CD8-positive, alpha-beta memory T cell (primary cell): ENCODE measurements at regions not wholly inside any gene's neighbourhood (a gene's known extent, or its start where the extent isn't known, plus 50 kb on each side); places are given as distances from the start of the nearest gene placed in this dataset.
A peak's percentile ranks its signal among the peaks of the same experiment; 100 is the strongest.

Experiments
- CTCF ChIA-PET: fragments of 350-600 bp; sonication (Branson Sonifier 250); formaldehyde crosslinking; loops from one replicate; lab custom pipeline; 2021; ENCODE audit warnings: antibody characterized with exemption; lab: Charles Lee
- POLR2A ChIA-PET: fragments of 350-600 bp; sonication (Branson Sonifier 250); formaldehyde crosslinking; loops from one replicate; lab custom pipeline; 2021; ENCODE audit warnings: antibody characterized with exemption; lab: Charles Lee
- DNase-seq, 5 donors: peaks; one replicate each; pipeline versions ENCODE4 v3.0.0 to v3.0.0-alpha.2; 2020 to 2022; ENCODE audit warnings: mixed read lengths in 1 of 5
- H3K27ac ChIP-seq: one replicate; pipeline ENCODE4 v1.7.0; 2013; ENCODE audit warnings: low read depth, mild to moderate bottlenecking, low read length, moderate library complexity
- H3K27me3 ChIP-seq: 2 replicates; pipeline ENCODE4 v1.7.0; 2013; ENCODE audit warnings: low read length, mild to moderate bottlenecking; ENCODE audit not compliant: insufficient read depth, poor library complexity, severe bottlenecking
- H3K36me3 ChIP-seq: 2 replicates; pipeline ENCODE4 v1.7.0; 2013; ENCODE audit warnings: mild to moderate bottlenecking, low read length, moderate library complexity; ENCODE audit not compliant: insufficient read depth
- H3K4me1 ChIP-seq: 2 replicates; pipeline ENCODE4 v1.7.0; 2013; ENCODE audit warnings: mild to moderate bottlenecking, low read length, moderate library complexity; ENCODE audit not compliant: insufficient read depth
- H3K4me3 ChIP-seq: 2 replicates; pipeline ENCODE4 v1.7.0; 2013; ENCODE audit warnings: mild to moderate bottlenecking, low read length
- H3K9me3 ChIP-seq: 2 replicates; pipeline ENCODE4 v1.7.0; 2013; ENCODE audit warnings: mild to moderate bottlenecking, low read length
- H3K27ac Mint-ChIP-seq, 8 donors: one replicate each; pipeline ENCODE4 v1.8.0; 2020 to 2021; ENCODE audit warnings: mixed read lengths in 8 of 8, mild to moderate bottlenecking in 6 of 8, inconsistent platforms in 3 of 8, moderate library complexity in 3 of 8
- H3K27me3 Mint-ChIP-seq, 2 donors: one replicate each; pipeline ENCODE4 v1.8.0; 2020 to 2021; ENCODE audit warnings: mixed read lengths in 2 of 2, mild to moderate bottlenecking in 1 of 2, moderate library complexity in 1 of 2
- H3K36me3 Mint-ChIP-seq, 3 donors: one replicate each; pipeline ENCODE4 v1.8.0; 2020 to 2021; ENCODE audit warnings: mixed read lengths in 3 of 3, inconsistent platforms in 1 of 3, mild to moderate bottlenecking in 1 of 3
- H3K4me1 Mint-ChIP-seq, 3 donors: one replicate each; pipeline ENCODE4 v1.8.0; 2020 to 2021; ENCODE audit warnings: mixed read lengths in 3 of 3, inconsistent platforms in 1 of 3, mild to moderate bottlenecking in 1 of 3
- H3K4me3 Mint-ChIP-seq, 7 donors: one replicate each; pipeline ENCODE4 v1.8.0; 2020 to 2021; ENCODE audit warnings: mixed read lengths in 7 of 7, mild to moderate bottlenecking in 6 of 7, moderate library complexity in 4 of 7, inconsistent platforms in 2 of 7
- H3K9me3 Mint-ChIP-seq, 5 donors: one replicate each; pipeline ENCODE4 v1.8.0; 2020 to 2022; ENCODE audit warnings: mixed read lengths in 5 of 5, mild to moderate bottlenecking in 3 of 5, moderate library complexity in 2 of 5, inconsistent platforms in 1 of 5

- no peaks in the 10 kb centered on the region for H3K4me1 ChIP-seq
- CTCF ChIA-PET, result no interaction called here
- peak overlapping the region in 1 of 8 donors; percentile 57 for H3K27ac Mint-ChIP-seq
- no peak for DNase-seq
- no peak overlapping the region for H3K4me3 ChIP-seq
- no peaks in the 10 kb centered on the region for H3K36me3 Mint-ChIP-seq
- no peak overlapping the region for H3K27ac ChIP-seq
- no peaks in the 10 kb centered on the region for H3K9me3 Mint-ChIP-seq
- H3K4me1 Mint-ChIP-seq, result no peaks in the 10 kb centered on the region
- no peaks in the 10 kb centered on the region for H3K36me3 ChIP-seq
- no peaks in the 10 kb centered on the region for H3K9me3 ChIP-seq
- no peak overlapping the region for H3K4me3 Mint-ChIP-seq
- POLR2A ChIA-PET, result no interaction called here
- peaks cover 0 to 17% of the 10 kb centered on the region in 2 donors for H3K27me3 Mint-ChIP-seq
- H3K27me3 ChIP-seq, result no peaks in the 10 kb centered on the region
Measured at GRCh38 chr2:26530696-26531095, 52.8 kb upstream of the OTOF start.

- Mint-ChIP-seq H3K27ac (no peak overlapping the region), H3K36me3 (no peaks in the 10 kb centered on the region), H3K4me3 (no peak overlapping the region), H3K4me1 (no peaks in the 10 kb centered on the region), H3K9me3 (no peaks in the 10 kb centered on the region), H3K27me3 (peaks cover 0 to 12% of the 10 kb centered on the region in 2 donors)
- DNase-seq, result no peak
- H3K4me3 ChIP-seq, result no peak overlapping the region
- POLR2A ChIA-PET, result no interaction called here
- no peaks in the 10 kb centered on the region for H3K27me3 ChIP-seq
- no peaks in the 10 kb centered on the region for H3K36me3 ChIP-seq
- no peaks in the 10 kb centered on the region for H3K4me1 ChIP-seq
- no peak overlapping the region for H3K27ac ChIP-seq
- H3K9me3 ChIP-seq, result no peaks in the 10 kb centered on the region
- CTCF ChIA-PET, result no interaction called here
Measured at GRCh38 chr2:26530240-26530540, 52.3 kb upstream of the OTOF start.

- no peaks in the 10 kb centered on the region for H3K36me3 ChIP-seq
- ChIA-PET POLR2A (no interaction called here), CTCF (no interaction called here)
- Mint-ChIP-seq H3K27ac (no peak overlapping the region), H3K9me3 (no peaks in the 10 kb centered on the region), H3K4me1 (no peaks in the 10 kb centered on the region), H3K36me3 (no peaks in the 10 kb centered on the region), H3K27me3 (peaks cover 0 to 11% of the 10 kb centered on the region in 2 donors), H3K4me3 (no peak overlapping the region)
- no peak overlapping the region for H3K27ac ChIP-seq
- no peak overlapping the region for H3K4me3 ChIP-seq
- no peaks in the 10 kb centered on the region for H3K4me1 ChIP-seq
- DNase-seq, result no peak
- H3K9me3 ChIP-seq, result no peaks in the 10 kb centered on the region
- no peaks in the 10 kb centered on the region for H3K27me3 ChIP-seq
Measured at GRCh38 chr2:26529406-26530239, 51.7 kb upstream of the OTOF start.

- Mint-ChIP-seq H3K4me3 (no peak overlapping the region), H3K27ac (no peak overlapping the region), H3K4me1 (no peaks in the 10 kb centered on the region), H3K9me3 (no peaks in the 10 kb centered on the region), H3K27me3 (peaks cover 0 to 11% of the 10 kb centered on the region in 2 donors), H3K36me3 (no peaks in the 10 kb centered on the region)
- H3K27ac ChIP-seq, result no peak overlapping the region
- H3K36me3 ChIP-seq, result no peaks in the 10 kb centered on the region
- H3K9me3 ChIP-seq, result no peaks in the 10 kb centered on the region
- no peaks in the 10 kb centered on the region for H3K27me3 ChIP-seq
- DNase-seq, result no peak
- H3K4me3 ChIP-seq, result no peak overlapping the region
- H3K4me1 ChIP-seq, result no peaks in the 10 kb centered on the region
- ChIA-PET POLR2A (no interaction called here), CTCF (no interaction called here)
Measured at GRCh38 chr2:26528836-26529235, 50.9 kb upstream of the OTOF start.

GRCh38 chr2:26527726-26528585, 50.0 kb upstream of the OTOF start:
- Histone ChIP-seq H3K9me3 (no peaks in the 10 kb centered on the region), H3K4me3 (no peak overlapping the region), H3K27me3 (no peaks in the 10 kb centered on the region), H3K27ac (no peak overlapping the region), H3K36me3 (no peaks in the 10 kb centered on the region), H3K4me1 (no peaks in the 10 kb centered on the region)
- Mint-ChIP-seq H3K27ac (no peak overlapping the region), H3K4me1 (no peaks in the 10 kb centered on the region), H3K9me3 (no peaks in the 10 kb centered on the region), H3K4me3 (no peak overlapping the region), H3K27me3 (peaks cover 3 to 15% of the 10 kb centered on the region in 2 donors), H3K36me3 (no peaks in the 10 kb centered on the region)
- POLR2A ChIA-PET, result no interaction called here
- no peak for DNase-seq
- CTCF ChIA-PET, result no interaction called here
